Erythroblast (primary cell): ENCODE measurements at regions not wholly inside any gene's neighbourhood (a gene's known extent, or its start where the extent isn't known, plus 50 kb on each side); places are given as distances from the start of the nearest gene placed in this dataset.

Source experiments
- DNase-seq, 2 experiments: peaks; one replicate each; lab custom pipeline; 2025; lab: John Stamatoyannopoulos, UW
- GATA1 ChIP-seq: IDR thresholded peaks from 2 replicates; pipeline ENCODE4 v1.6.1; 2011; ENCODE audit warnings: low read depth, mild to moderate bottlenecking, control low read depth, low read length, moderate library complexity
- POLR2A ChIP-seq: IDR thresholded peaks from 2 replicates; pipeline ENCODE4 v1.6.1; 2011; ENCODE audit warnings: mild to moderate bottlenecking, low read length

- no peak for DNase-seq
- TF ChIP-seq POLR2A (no peak), GATA1 (no peak)
Measured at GRCh38 chr15:61509327-61509840, 280.3 kb upstream of the RORA start.

- TF ChIP-seq POLR2A (no peak), GATA1 (no peak)
- DNase-seq = no peak
Measured at GRCh38 chr15:61503383-61503969, 274.4 kb upstream of the RORA start.

GRCh38 chr15:61501815-61502389 is 272.8 kb upstream of the RORA start:
- DNase-seq = no peak
- TF ChIP-seq POLR2A (no peak), GATA1 (no peak)

- TF ChIP-seq GATA1 (no peak), POLR2A (no peak)
- DNase-seq = no peak
Measured at GRCh38 chr15:61500951-61501620, 272.0 kb upstream of the RORA start.

- TF ChIP-seq POLR2A (no peak), GATA1 (no peak)
- DNase-seq = no peak
Measured at GRCh38 chr15:61500523-61500922, 271.4 kb upstream of the RORA start.

- no peak for DNase-seq
Measured at GRCh38 chr15:61499376-61499775, 270.3 kb upstream of the RORA start.

GRCh38 chr15:61489571-61489970 is 260.5 kb upstream of the RORA start:
- DNase-seq = no peak
- no peak for TF ChIP-seq POLR2A
- TF ChIP-seq GATA1 = no peak

More at GRCh38 chr15:61499376-61499775, 270.3 kb upstream of the RORA start:
- no peak for TF ChIP-seq GATA1
- no peak for TF ChIP-seq POLR2A

- no peak for DNase-seq
Measured at GRCh38 chr15:61483599-61483998, 254.5 kb upstream of the RORA start.

GRCh38 chr15:61481886-61482285 is 252.8 kb upstream of the RORA start:
- no peak for DNase-seq
- TF ChIP-seq GATA1 (no peak), POLR2A (no peak)

More at GRCh38 chr15:61483599-61483998, 254.5 kb upstream of the RORA start:
- TF ChIP-seq POLR2A = no peak
- TF ChIP-seq GATA1 = no peak

- TF ChIP-seq GATA1 (no peak), POLR2A (no peak)
- DNase-seq = no peak
Measured at GRCh38 chr15:61480863-61481262, 251.8 kb upstream of the RORA start.

GRCh38 chr15:61480295-61480694 is 251.2 kb upstream of the RORA start:
- DNase-seq = no peak
- TF ChIP-seq POLR2A (no peak), GATA1 (no peak)

GRCh38 chr15:61479613-61480012 is 250.5 kb upstream of the RORA start:
- TF ChIP-seq GATA1 = no peak
- TF ChIP-seq POLR2A = no peak
- no peak for DNase-seq

- no peak for DNase-seq
- TF ChIP-seq GATA1 = no peak
- TF ChIP-seq POLR2A = no peak
Measured at GRCh38 chr15:61476741-61477140, 247.6 kb upstream of the RORA start.

- TF ChIP-seq GATA1 (no peak), POLR2A (no peak)
- DNase-seq = no peak
Measured at GRCh38 chr15:61474796-61475195, 245.7 kb upstream of the RORA start.

GRCh38 chr15:61467823-61468222 is 238.7 kb upstream of the RORA start:
- TF ChIP-seq GATA1 (no peak), POLR2A (no peak)
- DNase-seq = no peak
